ENCODE measurements at regions not wholly inside any gene's neighbourhood (a gene's known extent, or its start where the extent isn't known, plus 50 kb on each side); places are given as distances from the start of the nearest gene placed in this dataset.

- H3K27ac ChIP-seq, result no peak overlapping the region
- intact Hi-C loops (cut with DNase I; ENCODE audit: low total_unique reads) (no loop called here), in situ Hi-C loops (cut with MboI; ENCODE audit: low pct_ligation_motif_present in 1 of 4, low pct_unique_long_range_greater_than_20kb in 1 of 4, low sequenced_read_pairs in 3 of 4) (loop anchor here in 2 of 4 donors (25.0 kb wide), 2 partner anchors 215 to 390 kb away; no protein-coding TSS in a partner anchor)
- no peak overlapping the region for H3K4me3 ChIP-seq
- WGBS, 2 donors (ENCODE audit: low coverage in 1 of 2), result 82 to 88% methylated on average over 6 to 18 of the region's 26 CpGs
- no peaks in the 10 kb centered on the region for H3K27me3 ChIP-seq
- no peaks in the 10 kb centered on the region for H3K9me3 ChIP-seq
- TF ChIP-seq POLR2AphosphoS5 (IDR thresholded peaks at IDR 0.05) (no peak), EP300 (IDR thresholded peaks at IDR 0.05; ENCODE audit: low read depth) (no peak), POLR2A (IDR thresholded peaks at IDR 0.05) (no peak)
- TF ChIP-seq, protein P1, sequence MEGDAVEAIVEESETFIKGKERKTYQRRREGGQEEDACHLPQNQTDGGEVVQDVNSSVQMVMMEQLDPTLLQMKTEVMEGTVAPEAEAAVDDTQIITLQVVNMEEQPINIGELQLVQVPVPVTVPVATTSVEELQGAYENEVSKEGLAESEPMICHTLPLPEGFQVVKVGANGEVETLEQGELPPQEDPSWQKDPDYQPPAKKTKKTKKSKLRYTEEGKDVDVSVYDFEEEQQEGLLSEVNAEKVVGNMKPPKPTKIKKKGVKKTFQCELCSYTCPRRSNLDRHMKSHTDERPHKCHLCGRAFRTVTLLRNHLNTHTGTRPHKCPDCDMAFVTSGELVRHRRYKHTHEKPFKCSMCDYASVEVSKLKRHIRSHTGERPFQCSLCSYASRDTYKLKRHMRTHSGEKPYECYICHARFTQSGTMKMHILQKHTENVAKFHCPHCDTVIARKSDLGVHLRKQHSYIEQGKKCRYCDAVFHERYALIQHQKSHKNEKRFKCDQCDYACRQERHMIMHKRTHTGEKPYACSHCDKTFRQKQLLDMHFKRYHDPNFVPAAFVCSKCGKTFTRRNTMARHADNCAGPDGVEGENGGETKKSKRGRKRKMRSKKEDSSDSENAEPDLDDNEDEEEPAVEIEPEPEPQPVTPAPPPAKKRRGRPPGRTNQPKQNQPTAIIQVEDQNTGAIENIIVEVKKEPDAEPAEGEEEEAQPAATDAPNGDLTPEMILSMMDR (IDR thresholded peaks at IDR 0.05), result no peak
- no peaks in the 10 kb centered on the region for H3K36me3 ChIP-seq
- no peaks in the 10 kb centered on the region for H3K4me1 ChIP-seq
- no peak for DNase-seq
These were observed 77.4 kb downstream of the RMI2 start for GRCh38 chr16:11422381-11423314.

DNA sequence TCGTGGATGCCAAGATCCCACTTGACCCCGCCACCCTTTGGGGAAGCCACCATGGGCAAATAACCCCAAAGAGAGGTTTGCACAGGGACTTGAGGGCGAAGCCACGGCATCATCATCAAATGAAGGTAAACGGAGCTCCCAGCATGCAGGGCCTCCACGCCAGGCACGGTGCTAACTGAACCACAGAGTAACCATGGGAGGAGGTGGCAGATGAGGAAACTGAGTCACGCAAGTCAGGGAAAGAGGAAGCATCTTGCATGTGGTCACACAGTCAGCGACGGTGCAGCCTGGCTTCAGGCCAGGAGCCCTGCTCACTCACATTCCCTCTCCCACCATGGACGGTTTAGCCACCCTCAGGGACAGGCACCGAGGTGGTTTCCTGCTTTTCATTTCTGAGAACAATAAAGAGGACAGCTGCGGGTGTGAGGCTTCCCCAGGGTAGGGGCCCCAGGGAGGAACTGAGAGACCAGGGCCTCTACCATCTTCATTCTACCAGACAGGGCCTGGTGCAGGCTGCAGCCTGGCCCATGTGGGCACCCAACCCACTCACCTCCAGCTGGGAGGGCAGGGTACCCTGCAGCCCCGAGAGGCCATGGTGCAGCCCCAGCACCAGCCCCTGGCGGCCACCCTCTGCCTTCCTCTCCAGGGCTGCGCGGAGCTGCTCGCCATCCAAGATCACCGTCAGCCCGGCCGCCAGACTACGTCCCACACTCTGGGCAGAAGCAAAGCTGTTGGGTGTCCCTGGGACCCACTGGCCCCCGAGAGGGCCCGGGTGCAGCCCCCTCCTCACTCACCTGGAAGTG lies 78.3 kb downstream of the RMI2 start:
- intact Hi-C loops (cut with DNase I; ENCODE audit: low total_unique reads), result no loop called here
- H3K27ac ChIP-seq, result no peak overlapping the region

DNA sequence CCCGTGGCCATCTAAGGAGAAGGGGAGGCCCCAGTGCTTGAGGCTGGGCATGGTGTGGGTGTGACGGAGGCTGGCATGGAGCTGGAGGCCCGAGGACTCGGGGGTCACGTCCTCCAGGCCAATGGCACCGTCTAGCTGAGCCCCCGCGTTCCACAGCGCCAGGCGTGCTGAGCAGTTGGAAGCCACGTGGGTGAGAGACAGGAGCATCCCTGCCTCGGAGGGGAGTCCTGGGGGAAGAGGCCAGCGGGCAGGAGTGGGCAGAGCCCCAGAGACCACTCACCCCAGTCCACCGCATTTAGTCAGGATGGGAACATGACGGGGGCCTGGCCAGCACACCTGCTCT lies 78.8 kb downstream of the RMI2 start:
- 93 to 100% methylated on average over 7 to 14 of the region's 15 CpGs for WGBS, 2 donors (ENCODE audit: low coverage in 1 of 2)
- Histone ChIP-seq H3K4me3 (no peak overlapping the region), H3K27ac (no peak overlapping the region), H3K9me3 (no peaks in the 10 kb centered on the region), H3K36me3 (no peaks in the 10 kb centered on the region), H3K27me3 (no peaks in the 10 kb centered on the region), H3K4me1 (no peaks in the 10 kb centered on the region)
- intact Hi-C loops (cut with DNase I; ENCODE audit: low total_unique reads), result no loop called here
- DNase-seq, result no peak
- in situ Hi-C loops (cut with MboI; ENCODE audit: low pct_ligation_motif_present in 1 of 4, low pct_unique_long_range_greater_than_20kb in 1 of 4, low sequenced_read_pairs in 3 of 4), result loop anchor here in 2 of 4 donors (25.0 kb wide), 2 partner anchors 213 to 388 kb away; no protein-coding TSS in a partner anchor
- no peak for TF ChIP-seq POLR2A (IDR thresholded peaks at IDR 0.05)

More for the DNA sequence above, 78.3 kb downstream of the RMI2 start:
- Histone ChIP-seq H3K36me3 (no peaks in the 10 kb centered on the region), H3K27me3 (no peaks in the 10 kb centered on the region), H3K4me1 (no peaks in the 10 kb centered on the region), H3K4me3 (no peak overlapping the region), H3K9me3 (no peaks in the 10 kb centered on the region)
- WGBS, 2 donors (ENCODE audit: low coverage in 1 of 2), result 83% methylated on average over 22 of the region's 24 CpGs; no CpG with 5 or more reads in 1 of the 2 donors
- DNase-seq, result no peak
- in situ Hi-C loops (cut with MboI; ENCODE audit: low pct_ligation_motif_present in 1 of 4, low pct_unique_long_range_greater_than_20kb in 1 of 4, low sequenced_read_pairs in 3 of 4), result loop anchor here in 2 of 4 donors (25.0 kb wide), 2 partner anchors 214 to 389 kb away; no protein-coding TSS in a partner anchor
- TF ChIP-seq, protein P1 (IDR thresholded peaks at IDR 0.05), result no peak
- TF ChIP-seq POLR2AphosphoS5 (IDR thresholded peaks at IDR 0.05) (no peak), POLR2A (IDR thresholded peaks at IDR 0.05) (no peak), EP300 (IDR thresholded peaks at IDR 0.05; ENCODE audit: low read depth) (no peak)

DNA sequence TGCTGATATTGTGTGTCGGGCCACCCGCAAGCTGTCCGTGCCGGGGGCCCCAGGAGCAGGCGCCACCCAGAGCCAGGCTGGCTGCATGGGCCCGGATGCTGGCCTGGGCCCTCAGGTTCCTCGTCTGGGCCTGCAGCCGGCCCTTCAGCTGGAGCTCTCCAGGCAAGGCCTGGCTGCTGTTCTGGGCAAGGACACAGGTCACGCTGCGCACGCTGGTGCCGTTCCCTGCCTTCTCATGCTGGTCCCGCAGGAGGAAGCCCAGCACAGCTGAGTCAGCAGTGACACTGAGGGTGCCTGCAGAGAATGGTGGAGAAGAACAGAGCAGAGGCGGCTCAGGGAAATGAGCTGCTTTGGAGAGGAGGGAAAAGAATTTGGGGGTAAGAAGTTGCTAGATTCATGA lies 79.9 kb downstream of the RMI2 start:
- Histone ChIP-seq H3K36me3 (no peaks in the 10 kb centered on the region), H3K4me1 (no peaks in the 10 kb centered on the region), H3K9me3 (no peaks in the 10 kb centered on the region), H3K4me3 (no peak overlapping the region), H3K27ac (no peak overlapping the region), H3K27me3 (no peaks in the 10 kb centered on the region)
- WGBS, 2 donors (ENCODE audit: low coverage in 1 of 2), result 78 to 89% methylated on average over 1 to 11 of the region's 14 CpGs
- intact Hi-C loops (cut with DNase I; ENCODE audit: low total_unique reads) (no loop called here), in situ Hi-C loops (cut with MboI; ENCODE audit: low pct_ligation_motif_present in 1 of 4, low pct_unique_long_range_greater_than_20kb in 1 of 4, low sequenced_read_pairs in 3 of 4) (no loop called here)
- no peak for DNase-seq
- TF ChIP-seq POLR2AphosphoS5 (IDR thresholded peaks at IDR 0.05) (no peak), EP300 (IDR thresholded peaks at IDR 0.05; ENCODE audit: low read depth) (no peak), POLR2A (IDR thresholded peaks at IDR 0.05) (no peak)
- TF ChIP-seq, protein P1 (IDR thresholded peaks at IDR 0.05), result no peak

Data from transverse colon (tissue), 4 donors.